GM23338 (cell line): ENCODE measurements at regions not wholly inside any gene's neighbourhood (a gene's known extent, or its start where the extent isn't known, plus 50 kb on each side); places are given as distances from the start of the nearest gene placed in this dataset.

Source experiments
- ATAC-seq: fragments of 200-7000 bp; cut with Tn5 transposase; 3 replicates; pipeline ENCODE4 v1.9.1; 2020
- DNase-seq: peaks from one replicate; pipeline ENCODE4 v3.0.0-alpha.2; 2015; ENCODE audit warnings: low spot score
- H2AFZ ChIP-seq: fragments of 200-600 bp; sonication (generic); 2 replicates; pipeline ENCODE4 v1.8.0; 2016; ENCODE audit warnings: antibody characterized with exemption, mild to moderate bottlenecking, moderate library complexity
- H3F3A ChIP-seq: fragments of 200-600 bp; sonication (generic); replicated peaks from 2 replicates; pipeline ENCODE4 v1.8.0; 2017; ENCODE audit warnings: antibody characterized with exemption, mixed run types, low read depth
- H3K27ac ChIP-seq: fragments of 200-600 bp; sonication (generic); 2 replicates; pipeline ENCODE4 v1.6.1; 2016; ENCODE audit warnings: low read depth
- H3K27me3 ChIP-seq: fragments of 200-600 bp; sonication (generic); 2 replicates; pipeline ENCODE4 v1.8.0; 2016; ENCODE audit warnings: mild to moderate bottlenecking, mixed run types, moderate library complexity; ENCODE audit not compliant: insufficient read depth
- H3K36me3 ChIP-seq: fragments of 200-600 bp; sonication (generic); 2 replicates; pipeline ENCODE4 v1.8.0; 2016; ENCODE audit warnings: mild to moderate bottlenecking; ENCODE audit not compliant: insufficient read depth
- H3K4me1 ChIP-seq: fragments of 200-600 bp; sonication (generic); 2 replicates; pipeline ENCODE4 v1.8.0; 2016; ENCODE audit warnings: mild to moderate bottlenecking, moderate library complexity; ENCODE audit not compliant: insufficient read depth
- H3K4me2 ChIP-seq: fragments of 200-600 bp; sonication (generic); 2 replicates; pipeline ENCODE4 v1.7.1; 2017; ENCODE audit warnings: mixed run types
- H3K4me3 ChIP-seq: fragments of 200-600 bp; sonication (generic); 2 replicates; pipeline ENCODE4 v1.6.1; 2016; ENCODE audit warnings: mixed run types
- H3K79me2 ChIP-seq: fragments of 200-600 bp; sonication (generic); replicated peaks from 2 replicates; pipeline ENCODE4 v1.8.0; 2017; ENCODE audit warnings: mild to moderate bottlenecking; ENCODE audit not compliant: insufficient read depth
- H3K9me2 ChIP-seq: fragments of 200-600 bp; sonication (generic); 2 replicates; pipeline ENCODE4 v1.8.0; 2017; ENCODE audit not compliant: insufficient read depth
- H4K20me1 ChIP-seq: fragments of 200-600 bp; sonication (generic); replicated peaks from 2 replicates; pipeline ENCODE4 v1.8.0; 2017; ENCODE audit warnings: mild to moderate bottlenecking; ENCODE audit not compliant: insufficient read depth
- H3K27ac Mint-ChIP-seq: 2 replicates; pipeline ENCODE4 v1.8.0; 2020; ENCODE audit warnings: inconsistent platforms, mild to moderate bottlenecking, moderate library complexity, mixed read lengths
- H3K27me3 Mint-ChIP-seq: 3 replicates; pipeline ENCODE4 v1.8.0; 2022; ENCODE audit warnings: low read depth, mild to moderate bottlenecking, moderate library complexity, mixed read lengths, inconsistent platforms; ENCODE audit not compliant: insufficient read depth, poor library complexity
- H3K36me3 Mint-ChIP-seq: 3 replicates; pipeline ENCODE4 v1.8.0; 2021; ENCODE audit warnings: low read depth, mild to moderate bottlenecking, inconsistent platforms, moderate library complexity, mixed read lengths
- H3K4me1 Mint-ChIP-seq: 3 replicates; pipeline ENCODE4 v1.8.0; 2020; ENCODE audit warnings: mild to moderate bottlenecking, inconsistent platforms, mixed read lengths
- H3K4me3 Mint-ChIP-seq: 3 replicates; pipeline ENCODE4 v1.8.0; 2021; ENCODE audit warnings: moderate library complexity, mild to moderate bottlenecking, inconsistent platforms, mixed read lengths
- H3K9me3 Mint-ChIP-seq: 3 replicates; pipeline ENCODE4 v1.8.0; 2020; ENCODE audit warnings: moderate library complexity, mild to moderate bottlenecking, inconsistent platforms, mixed read lengths
- EZH2 ChIP-seq: fragments of 200-600 bp; sonication (generic); IDR thresholded peaks from one replicate; pipeline ENCODE4 v1.8.0; 2017; ENCODE audit warnings: antibody characterized with exemption, mild to moderate bottlenecking, low read depth; ENCODE audit not compliant: unreplicated experiment
- JUNB ChIP-seq: IDR thresholded peaks from one replicate; pipeline ENCODE4 v1.6.1; 2016; ENCODE audit warnings: antibody characterized with exemption; ENCODE audit not compliant: unreplicated experiment
- POLR2AphosphoS5 ChIP-seq: IDR thresholded peaks from 2 replicates; pipeline ENCODE4 v1.6.1; 2016; ENCODE audit warnings: antibody characterized with exemption, low read depth
- ZNF114 ChIP-seq: fragments of 250-450 bp; sonication (Bioruptor Pico); IDR thresholded peaks from 2 replicates; pipeline ENCODE4 v1.5.0; 2020; ENCODE audit warnings: mild to moderate bottlenecking, moderate library complexity
- TF ChIP-seq, protein P1 (sequence below): fragments of 250-450 bp; sonication (Bioruptor Pico); IDR thresholded peaks from 2 replicates; pipeline ENCODE4 v1.5.0; 2020; ENCODE audit warnings: mild to moderate bottlenecking, moderate library complexity

DNA sequence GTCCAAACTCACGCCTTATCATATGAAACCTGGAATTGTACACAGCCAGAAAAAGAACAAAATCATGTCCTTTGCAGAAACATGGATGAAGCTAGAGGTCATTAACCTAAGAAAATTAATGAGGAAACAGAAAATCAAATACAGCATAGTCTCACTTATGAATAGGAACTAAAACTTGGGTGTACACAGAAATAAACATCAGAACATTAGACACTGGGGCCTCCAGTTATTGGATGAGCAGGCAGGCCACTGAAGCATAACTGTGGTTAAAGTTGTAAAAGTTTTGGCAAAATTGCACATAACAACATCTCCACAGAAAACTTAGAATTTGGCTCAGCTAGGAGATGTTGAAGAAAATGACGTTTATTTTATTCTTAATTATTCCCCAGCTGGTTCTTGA lies 101.4 kb upstream of the RBMY1J start:
- no peak overlapping the region for H3K27ac Mint-ChIP-seq
- Histone ChIP-seq H3K36me3 (no peaks in the 10 kb centered on the region), H2AFZ (no peak overlapping the region), H3K4me3 (no peak overlapping the region), H3K4me2 (no peak overlapping the region), H3K9me2 (no peaks in the 10 kb centered on the region), H3F3A (no peaks in the 10 kb centered on the region), H3K27ac (no peak overlapping the region), H3K79me2 (no peaks in the 10 kb centered on the region), H4K20me1 (no peaks in the 10 kb centered on the region), H3K27me3 (no peaks in the 10 kb centered on the region), H3K4me1 (no peaks in the 10 kb centered on the region)
- H3K36me3 Mint-ChIP-seq = peaks cover 4% of the 10 kb centered on the region; the same call in 1 of the 3 replicates
- H3K4me3 Mint-ChIP-seq = no peak overlapping the region
- H3K27me3 Mint-ChIP-seq = peaks cover 1% of the 10 kb centered on the region
- ATAC-seq (no peak), DNase-seq (no peak)
- TF ChIP-seq, protein P1, sequence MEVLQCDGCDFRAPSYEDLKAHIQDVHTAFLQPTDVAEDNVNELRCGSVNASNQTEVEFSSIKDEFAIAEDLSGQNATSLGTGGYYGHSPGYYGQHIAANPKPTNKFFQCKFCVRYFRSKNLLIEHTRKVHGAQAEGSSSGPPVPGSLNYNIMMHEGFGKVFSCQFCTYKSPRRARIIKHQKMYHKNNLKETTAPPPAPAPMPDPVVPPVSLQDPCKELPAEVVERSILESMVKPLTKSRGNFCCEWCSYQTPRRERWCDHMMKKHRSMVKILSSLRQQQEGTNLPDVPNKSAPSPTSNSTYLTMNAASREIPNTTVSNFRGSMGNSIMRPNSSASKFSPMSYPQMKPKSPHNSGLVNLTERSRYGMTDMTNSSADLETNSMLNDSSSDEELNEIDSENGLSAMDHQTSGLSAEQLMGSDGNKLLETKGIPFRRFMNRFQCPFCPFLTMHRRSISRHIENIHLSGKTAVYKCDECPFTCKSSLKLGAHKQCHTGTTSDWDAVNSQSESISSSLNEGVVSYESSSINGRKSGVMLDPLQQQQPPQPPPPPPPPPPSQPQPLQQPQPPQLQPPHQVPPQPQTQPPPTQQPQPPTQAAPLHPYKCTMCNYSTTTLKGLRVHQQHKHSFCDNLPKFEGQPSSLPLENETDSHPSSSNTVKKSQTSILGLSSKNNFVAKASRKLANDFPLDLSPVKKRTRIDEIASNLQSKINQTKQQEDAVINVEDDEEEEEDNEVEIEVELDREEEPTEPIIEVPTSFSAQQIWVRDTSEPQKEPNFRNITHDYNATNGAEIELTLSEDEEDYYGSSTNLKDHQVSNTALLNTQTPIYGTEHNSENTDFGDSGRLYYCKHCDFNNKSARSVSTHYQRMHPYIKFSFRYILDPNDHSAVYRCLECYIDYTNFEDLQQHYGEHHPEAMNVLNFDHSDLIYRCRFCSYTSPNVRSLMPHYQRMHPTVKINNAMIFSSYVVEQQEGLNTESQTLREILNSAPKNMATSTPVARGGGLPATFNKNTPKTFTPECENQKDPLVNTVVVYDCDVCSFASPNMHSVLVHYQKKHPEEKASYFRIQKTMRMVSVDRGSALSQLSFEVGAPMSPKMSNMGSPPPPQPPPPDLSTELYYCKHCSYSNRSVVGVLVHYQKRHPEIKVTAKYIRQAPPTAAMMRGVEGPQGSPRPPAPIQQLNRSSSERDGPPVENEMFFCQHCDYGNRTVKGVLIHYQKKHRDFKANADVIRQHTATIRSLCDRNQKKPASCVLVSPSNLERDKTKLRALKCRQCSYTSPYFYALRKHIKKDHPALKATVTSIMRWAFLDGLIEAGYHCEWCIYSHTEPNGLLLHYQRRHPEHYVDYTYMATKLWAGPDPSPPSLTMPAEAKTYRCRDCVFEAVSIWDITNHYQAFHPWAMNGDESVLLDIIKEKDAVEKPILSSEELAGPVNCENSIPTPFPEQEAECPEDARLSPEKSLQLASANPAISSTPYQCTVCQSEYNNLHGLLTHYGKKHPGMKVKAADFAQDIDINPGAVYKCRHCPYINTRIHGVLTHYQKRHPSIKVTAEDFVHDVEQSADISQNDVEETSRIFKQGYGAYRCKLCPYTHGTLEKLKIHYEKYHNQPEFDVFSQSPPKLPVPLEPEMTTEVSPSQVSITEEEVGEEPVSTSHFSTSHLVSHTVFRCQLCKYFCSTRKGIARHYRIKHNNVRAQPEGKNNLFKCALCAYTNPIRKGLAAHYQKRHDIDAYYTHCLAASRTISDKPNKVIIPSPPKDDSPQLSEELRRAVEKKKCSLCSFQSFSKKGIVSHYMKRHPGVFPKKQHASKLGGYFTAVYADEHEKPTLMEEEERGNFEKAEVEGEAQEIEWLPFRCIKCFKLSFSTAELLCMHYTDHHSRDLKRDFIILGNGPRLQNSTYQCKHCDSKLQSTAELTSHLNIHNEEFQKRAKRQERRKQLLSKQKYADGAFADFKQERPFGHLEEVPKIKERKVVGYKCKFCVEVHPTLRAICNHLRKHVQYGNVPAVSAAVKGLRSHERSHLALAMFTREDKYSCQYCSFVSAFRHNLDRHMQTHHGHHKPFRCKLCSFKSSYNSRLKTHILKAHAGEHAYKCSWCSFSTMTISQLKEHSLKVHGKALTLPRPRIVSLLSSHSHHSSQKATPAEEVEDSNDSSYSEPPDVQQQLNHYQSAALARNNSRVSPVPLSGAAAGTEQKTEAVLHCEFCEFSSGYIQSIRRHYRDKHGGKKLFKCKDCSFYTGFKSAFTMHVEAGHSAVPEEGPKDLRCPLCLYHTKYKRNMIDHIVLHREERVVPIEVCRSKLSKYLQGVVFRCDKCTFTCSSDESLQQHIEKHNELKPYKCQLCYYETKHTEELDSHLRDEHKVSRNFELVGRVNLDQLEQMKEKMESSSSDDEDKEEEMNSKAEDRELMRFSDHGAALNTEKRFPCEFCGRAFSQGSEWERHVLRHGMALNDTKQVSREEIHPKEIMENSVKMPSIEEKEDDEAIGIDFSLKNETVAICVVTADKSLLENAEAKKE = no peak
- TF ChIP-seq EZH2 = no peak
- H3K4me1 Mint-ChIP-seq = no peaks in the 10 kb centered on the region
- H3K9me3 Mint-ChIP-seq = peaks cover 51% of the 10 kb centered on the region

DNA sequence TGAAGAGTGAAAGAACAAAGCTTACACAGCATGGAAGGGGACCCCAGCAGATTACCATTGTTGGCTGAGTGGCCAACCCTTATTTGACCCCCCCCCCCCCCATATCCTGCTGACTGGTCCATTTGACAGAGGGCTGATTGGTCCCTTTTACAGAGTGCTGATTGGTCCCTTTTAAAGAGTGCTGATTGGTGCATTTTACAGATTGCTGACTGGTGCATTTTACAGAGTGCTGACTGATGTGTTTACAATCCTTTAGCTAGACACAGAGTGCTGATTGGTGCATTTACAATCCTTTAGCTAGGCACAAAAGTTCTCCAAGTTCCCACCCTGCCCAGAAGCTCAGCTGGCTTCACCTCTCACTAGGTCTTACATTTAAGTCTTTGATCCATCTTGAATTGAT lies 80.0 kb upstream of the RBMY1F start:
- H3K4me1 ChIP-seq = no peaks in the 10 kb centered on the region
- peaks cover 60% of the 10 kb centered on the region for H3K9me3 Mint-ChIP-seq
- H3K4me2 ChIP-seq = no peak overlapping the region
- H3K4me1 Mint-ChIP-seq = no peaks in the 10 kb centered on the region
- DNase-seq = no peak
- no peaks in the 10 kb centered on the region for H3K9me2 ChIP-seq
- no peak overlapping the region for H3K27ac ChIP-seq
- no peak overlapping the region for H3K27ac Mint-ChIP-seq
- H3F3A ChIP-seq = no peaks in the 10 kb centered on the region
- no peaks in the 10 kb centered on the region for H4K20me1 ChIP-seq
- no peak overlapping the region for H3K4me3 ChIP-seq
- no peaks in the 10 kb centered on the region for H3K79me2 ChIP-seq
- ATAC-seq = no peak
- H3K36me3 ChIP-seq = no peaks in the 10 kb centered on the region
- H3K27me3 ChIP-seq = no peaks in the 10 kb centered on the region
- H3K36me3 Mint-ChIP-seq = no peaks in the 10 kb centered on the region; the same call in 2 of the 3 replicates
- H3K27me3 Mint-ChIP-seq = peaks cover 1% of the 10 kb centered on the region
- H2AFZ ChIP-seq = no peak overlapping the region
- H3K4me3 Mint-ChIP-seq = no peak overlapping the region
- TF ChIP-seq ZNF114 (CRISPR knock-in tag) (no peak), POLR2AphosphoS5 (no peak), JUNB (no peak)
- TF ChIP-seq, protein P1 = no peak
